ENCODE measurements at regions not wholly inside any gene's neighbourhood (a gene's known extent, or its start where the extent isn't known, plus 50 kb on each side); places are given as distances from the start of the nearest gene placed in this dataset.
"Not testable (repeated sequence)": the region's sequence is repeated elsewhere in the genome, so short reads cannot be mapped to it uniquely, and the experiment has no call there.

DNA sequence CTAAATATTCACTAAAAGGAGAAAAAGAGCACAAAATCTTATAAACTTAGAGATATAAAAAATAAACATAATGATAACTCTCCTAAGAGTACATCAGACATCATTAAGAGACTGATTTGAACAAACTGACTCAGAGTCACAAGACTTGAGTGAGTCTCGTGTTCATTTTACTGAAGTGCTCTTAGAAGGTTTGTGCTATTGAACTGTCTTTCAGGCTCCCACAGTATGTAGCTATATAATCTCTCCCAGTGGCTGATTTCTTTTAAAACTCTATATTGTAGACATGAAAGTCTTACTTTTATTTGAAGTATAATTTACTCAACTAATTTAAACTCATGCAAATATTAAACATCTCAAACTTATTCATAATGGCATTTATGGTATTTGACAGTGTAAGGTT lies 456.0 kb upstream of the FAM174A start:
- TF ChIP-seq, protein P1, sequence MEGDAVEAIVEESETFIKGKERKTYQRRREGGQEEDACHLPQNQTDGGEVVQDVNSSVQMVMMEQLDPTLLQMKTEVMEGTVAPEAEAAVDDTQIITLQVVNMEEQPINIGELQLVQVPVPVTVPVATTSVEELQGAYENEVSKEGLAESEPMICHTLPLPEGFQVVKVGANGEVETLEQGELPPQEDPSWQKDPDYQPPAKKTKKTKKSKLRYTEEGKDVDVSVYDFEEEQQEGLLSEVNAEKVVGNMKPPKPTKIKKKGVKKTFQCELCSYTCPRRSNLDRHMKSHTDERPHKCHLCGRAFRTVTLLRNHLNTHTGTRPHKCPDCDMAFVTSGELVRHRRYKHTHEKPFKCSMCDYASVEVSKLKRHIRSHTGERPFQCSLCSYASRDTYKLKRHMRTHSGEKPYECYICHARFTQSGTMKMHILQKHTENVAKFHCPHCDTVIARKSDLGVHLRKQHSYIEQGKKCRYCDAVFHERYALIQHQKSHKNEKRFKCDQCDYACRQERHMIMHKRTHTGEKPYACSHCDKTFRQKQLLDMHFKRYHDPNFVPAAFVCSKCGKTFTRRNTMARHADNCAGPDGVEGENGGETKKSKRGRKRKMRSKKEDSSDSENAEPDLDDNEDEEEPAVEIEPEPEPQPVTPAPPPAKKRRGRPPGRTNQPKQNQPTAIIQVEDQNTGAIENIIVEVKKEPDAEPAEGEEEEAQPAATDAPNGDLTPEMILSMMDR (IDR thresholded peaks at IDR 0.05), result not testable (repeated sequence)
- TF ChIP-seq POLR2A (IDR thresholded peaks at IDR 0.05), result not testable (repeated sequence)

Data from esophagus squamous epithelium (tissue), 4 donors.